Mucosa of descending colon (tissue), 3 donors: ENCODE measurements at regions not wholly inside any gene's neighbourhood (a gene's known extent, or its start where the extent isn't known, plus 50 kb on each side); places are given as distances from the start of the nearest gene placed in this dataset.

ENCODE experiments used
- ATAC-seq: fragments of 200-7000 bp; cut with Tn5 transposase; one replicate; pipeline ENCODE4 v1.9.1; 2020; ENCODE audit warnings: mild to moderate bottlenecking, moderate library complexity
- DNase-seq, 3 donors: peaks; one replicate each; pipeline ENCODE4 v3.0.0-alpha.2; 2020
- H3K36me3 ChIP-seq: fragments of 200-600 bp; one replicate; pipeline ENCODE4 v1.8.0; 2021; ENCODE audit warnings: low read depth, mild to moderate bottlenecking
- H3K4me1 ChIP-seq: fragments of 200-600 bp; one replicate; pipeline ENCODE4 v1.8.0; 2021; ENCODE audit warnings: low read depth, mild to moderate bottlenecking
- H3K4me3 ChIP-seq: fragments of 200-600 bp; one replicate; pipeline ENCODE4 v1.8.0; 2021; ENCODE audit warnings: mild to moderate bottlenecking
- H3K9me3 ChIP-seq: fragments of 200-600 bp; one replicate; pipeline ENCODE4 v1.8.0; 2021; ENCODE audit warnings: mild to moderate bottlenecking
- CTCF ChIP-seq: fragments of 200-600 bp; IDR thresholded peaks from one replicate; pipeline ENCODE4 v1.8.0; 2022; ENCODE audit warnings: antibody characterized with exemption, mild to moderate bottlenecking
- intact Hi-C, 2 donors: fragments of 100-400 bp; cut with DNase I in 1 of 2; cut with micrococcal nuclease in 1 of 2; formaldehyde crosslinking; loops; one replicate each; pipeline versions ENCODE4 v1.11.0 to v1.11.1; 2022; cut with DNase I, micrococcal nuclease
- donor health status: DM: no; HTN: no; CAD: no; lungs with moderate emphysema.
- donor health status: DM: no; HTN: no; CAD: no.
- donor health status: DM: no; HTN: yes; CAD: no.

DNA sequence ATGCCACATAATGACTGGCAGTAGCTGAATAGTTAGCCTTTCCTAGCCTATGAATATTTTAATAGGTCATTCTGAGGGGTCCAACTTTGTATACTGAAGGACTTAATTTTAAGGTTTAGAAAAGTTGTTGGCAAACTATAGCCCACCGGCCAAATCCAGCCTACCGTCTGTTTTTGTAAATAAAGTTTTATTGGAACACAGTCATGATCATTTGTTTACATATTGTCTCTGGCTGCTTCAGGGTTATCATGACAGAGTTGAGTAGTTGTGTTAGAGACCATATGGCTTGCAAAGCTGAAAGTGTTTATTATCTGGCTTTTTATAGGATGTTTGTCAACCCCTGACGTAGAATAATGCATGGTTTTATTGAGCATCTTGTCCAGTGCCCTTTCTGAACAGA, 73.4 kb downstream of the NTMT2 start:
- TF ChIP-seq CTCF = no peak

GRCh38 chr1:170221031-170221430, 75.3 kb downstream of the NTMT2 start:
- intact Hi-C loops = no loop called here
- no peak overlapping the region for H3K4me3 ChIP-seq
- H3K9me3 ChIP-seq = no peaks in the 10 kb centered on the region
- peak in 1 of 3 donors; percentile 2 for DNase-seq
- no peak for TF ChIP-seq CTCF
- H3K36me3 ChIP-seq = no peaks in the 10 kb centered on the region
- ATAC-seq = peak; percentile 21
- H3K4me1 ChIP-seq = no peaks in the 10 kb centered on the region

More for the DNA sequence above, 73.4 kb downstream of the NTMT2 start:
- Histone ChIP-seq H3K4me1 (no peaks in the 10 kb centered on the region), H3K36me3 (no peaks in the 10 kb centered on the region), H3K9me3 (no peaks in the 10 kb centered on the region), H3K4me3 (no peak overlapping the region)
- intact Hi-C loops = no loop called here
- no peak for DNase-seq
- no peak for ATAC-seq

DNA sequence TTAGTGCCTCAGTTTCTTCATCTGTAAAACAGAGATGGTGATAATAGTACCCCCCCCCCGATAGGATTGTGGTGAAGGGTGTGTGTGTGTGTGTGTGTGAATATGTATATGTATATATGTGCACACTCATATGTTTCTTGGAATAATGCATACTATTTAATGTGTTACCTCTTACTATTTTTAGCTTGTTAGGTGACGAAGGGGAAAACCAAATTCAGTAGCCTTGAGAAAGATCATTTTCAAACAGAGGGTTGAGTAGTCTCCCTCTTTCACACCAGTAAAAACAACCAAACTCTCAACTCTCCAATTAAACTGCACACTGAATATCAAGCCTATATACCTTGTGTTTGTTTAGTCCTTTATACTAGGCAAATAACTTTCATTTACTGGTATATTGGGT, 75.7 kb downstream of the NTMT2 start:
- Histone ChIP-seq H3K4me1 (no peaks in the 10 kb centered on the region), H3K9me3 (no peaks in the 10 kb centered on the region), H3K4me3 (no peak overlapping the region), H3K36me3 (no peaks in the 10 kb centered on the region)
- intact Hi-C loops = no loop called here
- no peak for TF ChIP-seq CTCF
- no peak for DNase-seq
- no peak for ATAC-seq

DNA sequence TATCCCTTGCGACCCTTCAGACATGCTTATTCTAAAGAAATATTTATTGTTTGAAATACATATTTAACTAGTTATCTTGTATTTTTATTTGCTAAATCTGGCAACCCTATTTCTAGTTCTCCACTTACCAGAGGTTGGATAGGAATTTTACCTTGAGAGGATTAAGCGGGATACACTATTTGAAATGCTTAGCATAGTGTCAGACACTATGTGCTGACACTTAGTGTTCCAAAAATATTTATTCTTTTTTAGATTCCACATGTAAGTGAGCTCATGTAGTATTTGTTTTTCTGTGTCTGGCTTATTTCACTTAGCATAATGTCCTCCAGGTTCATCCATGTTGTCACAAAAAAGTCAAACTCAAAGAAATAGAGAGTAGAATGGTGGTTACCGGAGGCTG, 78.7 kb downstream of the NTMT2 start:
- Histone ChIP-seq H3K4me3 (no peak overlapping the region), H3K4me1 (no peaks in the 10 kb centered on the region), H3K9me3 (no peaks in the 10 kb centered on the region), H3K36me3 (no peaks in the 10 kb centered on the region)
- DNase-seq (no peak), ATAC-seq (no peak)
- intact Hi-C loops = no loop called here
- no peak for TF ChIP-seq CTCF

DNA sequence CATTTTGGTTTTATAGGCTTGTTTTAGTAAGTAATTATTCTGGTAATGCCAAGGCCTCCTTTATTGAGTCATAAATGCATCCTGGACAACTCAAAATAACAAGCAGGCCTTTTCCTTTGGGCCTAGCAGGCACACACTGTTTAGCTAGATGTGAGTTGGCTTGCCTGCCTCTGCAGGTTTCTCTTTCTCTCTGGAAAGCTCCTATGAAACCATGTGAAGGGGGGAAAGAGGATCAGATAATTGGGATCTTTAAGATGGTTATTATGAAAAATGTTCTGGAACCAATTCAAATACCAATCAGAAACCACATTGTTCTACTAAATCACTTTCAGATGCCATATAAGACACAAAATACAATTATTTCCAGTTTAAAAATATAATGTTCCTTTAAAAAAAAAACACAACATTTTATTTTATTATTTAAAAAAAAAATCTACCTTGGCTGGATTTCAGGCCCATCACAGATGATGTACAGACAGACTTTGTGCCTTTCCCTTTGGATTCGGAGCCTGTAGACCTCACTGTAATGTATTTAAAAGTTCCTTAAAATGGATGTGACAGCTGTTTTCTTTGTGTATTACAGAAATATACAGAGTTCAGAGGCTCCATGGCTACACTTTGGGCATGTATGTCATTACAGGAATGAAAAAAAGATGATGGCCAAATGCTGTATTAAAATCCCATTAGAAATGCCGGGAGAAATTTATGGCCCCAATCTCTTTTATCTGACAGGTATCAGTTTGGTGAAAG, 80.2 kb downstream of the NTMT2 start:
- Histone ChIP-seq H3K36me3 (no peaks in the 10 kb centered on the region), H3K9me3 (no peaks in the 10 kb centered on the region), H3K4me3 (no peak overlapping the region), H3K4me1 (no peaks in the 10 kb centered on the region)
- intact Hi-C loops = no loop called here
- ATAC-seq = no peak
- TF ChIP-seq CTCF = no peak
- no peak for DNase-seq

- Histone ChIP-seq H3K9me3 (no peaks in the 10 kb centered on the region), H3K4me1 (no peaks in the 10 kb centered on the region), H3K36me3 (no peaks in the 10 kb centered on the region), H3K4me3 (no peak overlapping the region)
- ATAC-seq (no peak), DNase-seq (no peak)
- intact Hi-C loops = no loop called here
- TF ChIP-seq CTCF = no peak
Observed at GRCh38 chr1:170226767-170227166, 81.0 kb downstream of the NTMT2 start.
